B cell (primary cell): ENCODE measurements at regions not wholly inside any gene's neighbourhood (a gene's known extent, or its start where the extent isn't known, plus 50 kb on each side); places are given as distances from the start of the nearest gene placed in this dataset.

ENCODE experiments used
- CTCF ChIP-seq: fragments of 200-600 bp; IDR thresholded peaks from one replicate; pipeline ENCODE4 v1.8.0; 2022; ENCODE audit warnings: antibody characterized with exemption, mild to moderate bottlenecking
- EZH2 ChIP-seq: IDR thresholded peaks from 2 replicates; pipeline ENCODE4 v1.6.1; 2012; ENCODE audit warnings: borderline replicate concordance, low read depth, mild to moderate bottlenecking, moderate library complexity, low read length; ENCODE audit not compliant: insufficient read depth, poor library complexity, severe bottlenecking

GRCh38 chr19:28655054-28655453 is 557.9 kb downstream of the UQCRFS1 start:
- no peak for TF ChIP-seq EZH2
- no peak for TF ChIP-seq CTCF
